Activated CD4-positive, alpha-beta T cell treated with anti-CD3 and anti-CD28 coated beads, Interleukin-2, amount 10 ng/mL, durations not matched to agents 24 days and 14 days (primary cell): ENCODE measurements at regions not wholly inside any gene's neighbourhood (a gene's known extent, or its start where the extent isn't known, plus 50 kb on each side); places are given as distances from the start of the nearest gene placed in this dataset.

Experiments used
- DNase-seq: peaks from one replicate; pipeline ENCODE4 v3.0.0; 2022
- H3K27ac Mint-ChIP-seq: one replicate; pipeline ENCODE4 v1.8.0; 2022; ENCODE audit warnings: mild to moderate bottlenecking, mixed read lengths
- H3K27me3 Mint-ChIP-seq: one replicate; pipeline ENCODE4 v1.8.0; 2022; ENCODE audit warnings: mixed read lengths
- H3K36me3 Mint-ChIP-seq: one replicate; pipeline ENCODE4 v1.8.0; 2022; ENCODE audit warnings: low read depth, mild to moderate bottlenecking, mixed read lengths
- H3K4me1 Mint-ChIP-seq: one replicate; pipeline ENCODE4 v1.8.0; 2021; ENCODE audit warnings: mixed read lengths
- H3K4me3 Mint-ChIP-seq: one replicate; pipeline ENCODE4 v1.8.0; 2022; ENCODE audit warnings: mild to moderate bottlenecking, moderate library complexity, mixed read lengths
- H3K9me3 Mint-ChIP-seq: one replicate; pipeline ENCODE4 v1.8.0; 2021; ENCODE audit warnings: mixed read lengths
- intact Hi-C: fragments of 100-400 bp; cut with micrococcal nuclease; formaldehyde crosslinking; loops from one replicate; pipeline ENCODE4 v1.15.1; 2023

DNA sequence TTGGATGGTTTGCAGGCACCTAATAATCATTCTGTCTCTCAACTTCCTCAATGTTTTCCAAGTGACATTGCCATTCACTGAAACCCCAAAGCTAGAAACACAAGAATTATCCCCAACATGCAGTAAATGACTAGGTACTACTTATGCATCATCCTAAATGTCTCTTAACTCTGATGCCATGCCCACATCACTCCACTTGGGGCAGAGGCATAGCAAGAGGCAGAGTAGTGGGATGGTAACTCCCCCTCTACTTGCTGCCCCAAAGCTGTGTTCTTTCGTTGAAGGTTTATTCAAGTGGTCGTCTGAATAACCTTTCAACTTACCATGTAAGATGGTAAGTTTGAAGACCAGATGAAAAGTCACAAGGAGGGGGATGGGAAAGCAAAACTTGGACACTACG lies 77.9 kb upstream of the SOX5 start:
- Mint-ChIP-seq H3K36me3 (no peaks in the 10 kb centered on the region), H3K9me3 (no peaks in the 10 kb centered on the region), H3K27ac (no peak overlapping the region), H3K4me1 (no peaks in the 10 kb centered on the region), H3K27me3 (no peaks in the 10 kb centered on the region), H3K4me3 (no peak overlapping the region)
- intact Hi-C loops = no loop called here
- DNase-seq = no peak

DNA sequence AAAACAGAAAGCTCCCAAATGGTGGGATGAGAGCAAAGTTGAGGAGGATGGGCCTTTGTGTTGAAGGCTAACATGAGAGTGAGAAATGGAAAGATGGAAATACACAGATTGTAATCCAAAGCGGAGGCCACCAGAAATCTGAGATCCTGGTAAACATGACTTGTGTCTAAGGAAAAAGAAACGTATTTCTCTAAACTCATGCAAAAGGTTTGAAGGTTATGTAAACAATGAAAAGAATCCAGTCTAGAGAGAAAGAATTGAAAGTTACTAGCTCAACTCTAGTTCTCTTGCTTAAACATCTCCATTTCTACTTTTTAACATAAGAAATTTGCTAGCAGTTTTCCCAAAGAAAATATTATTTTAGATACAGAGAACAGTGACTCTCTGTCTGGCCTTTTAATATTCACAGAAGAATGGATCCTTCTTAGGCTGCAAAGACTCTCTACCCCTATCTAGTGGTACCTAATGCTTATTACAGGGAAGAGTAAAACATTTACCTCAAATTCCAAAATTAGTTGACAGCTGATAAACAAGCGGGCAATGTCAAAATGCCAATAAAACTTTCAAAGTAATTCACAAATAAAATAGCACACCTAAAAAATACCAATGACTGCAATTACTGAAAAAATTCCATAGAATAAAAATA lies 75.8 kb upstream of the SOX5 start:
- intact Hi-C loops = no loop called here
- Mint-ChIP-seq H3K4me3 (no peak overlapping the region), H3K4me1 (no peaks in the 10 kb centered on the region), H3K9me3 (peaks cover 3% of the 10 kb centered on the region), H3K27me3 (no peaks in the 10 kb centered on the region), H3K27ac (no peak overlapping the region), H3K36me3 (no peaks in the 10 kb centered on the region)
- DNase-seq = no peak

DNA sequence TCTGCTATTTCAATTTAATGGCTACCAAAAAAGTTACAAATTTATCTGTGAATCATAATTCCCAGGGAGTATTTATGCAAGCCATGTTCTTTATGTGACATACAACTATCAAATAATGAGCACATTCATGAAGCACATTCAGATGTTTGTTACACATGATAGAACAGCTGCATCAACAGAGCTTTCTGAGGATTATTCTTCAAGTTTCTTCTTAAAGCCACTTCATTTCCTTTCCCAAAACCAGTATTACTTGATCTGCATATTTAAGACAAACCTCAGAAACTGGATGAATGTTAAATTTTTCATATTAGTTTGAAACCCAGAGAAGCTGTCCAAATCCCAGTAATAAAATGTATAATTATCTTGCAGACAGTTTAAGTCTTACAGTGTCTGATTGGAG lies 73.6 kb upstream of the SOX5 start:
- Mint-ChIP-seq H3K4me1 (no peaks in the 10 kb centered on the region), H3K27me3 (no peaks in the 10 kb centered on the region), H3K27ac (no peak overlapping the region), H3K9me3 (peaks cover 3% of the 10 kb centered on the region), H3K4me3 (no peak overlapping the region), H3K36me3 (no peaks in the 10 kb centered on the region)
- intact Hi-C loops = no loop called here
- DNase-seq = no peak

- no peak overlapping the region for H3K27ac Mint-ChIP-seq
- no peak overlapping the region for H3K4me3 Mint-ChIP-seq
- H3K36me3 Mint-ChIP-seq = no peaks in the 10 kb centered on the region
- no peak for DNase-seq
- no peaks in the 10 kb centered on the region for H3K4me1 Mint-ChIP-seq
- no peaks in the 10 kb centered on the region for H3K27me3 Mint-ChIP-seq
- peaks cover 3% of the 10 kb centered on the region for H3K9me3 Mint-ChIP-seq
- intact Hi-C loops = no loop called here
Observed at GRCh38 chr12:24021164-24021502, 71.7 kb upstream of the SOX5 start.

DNA sequence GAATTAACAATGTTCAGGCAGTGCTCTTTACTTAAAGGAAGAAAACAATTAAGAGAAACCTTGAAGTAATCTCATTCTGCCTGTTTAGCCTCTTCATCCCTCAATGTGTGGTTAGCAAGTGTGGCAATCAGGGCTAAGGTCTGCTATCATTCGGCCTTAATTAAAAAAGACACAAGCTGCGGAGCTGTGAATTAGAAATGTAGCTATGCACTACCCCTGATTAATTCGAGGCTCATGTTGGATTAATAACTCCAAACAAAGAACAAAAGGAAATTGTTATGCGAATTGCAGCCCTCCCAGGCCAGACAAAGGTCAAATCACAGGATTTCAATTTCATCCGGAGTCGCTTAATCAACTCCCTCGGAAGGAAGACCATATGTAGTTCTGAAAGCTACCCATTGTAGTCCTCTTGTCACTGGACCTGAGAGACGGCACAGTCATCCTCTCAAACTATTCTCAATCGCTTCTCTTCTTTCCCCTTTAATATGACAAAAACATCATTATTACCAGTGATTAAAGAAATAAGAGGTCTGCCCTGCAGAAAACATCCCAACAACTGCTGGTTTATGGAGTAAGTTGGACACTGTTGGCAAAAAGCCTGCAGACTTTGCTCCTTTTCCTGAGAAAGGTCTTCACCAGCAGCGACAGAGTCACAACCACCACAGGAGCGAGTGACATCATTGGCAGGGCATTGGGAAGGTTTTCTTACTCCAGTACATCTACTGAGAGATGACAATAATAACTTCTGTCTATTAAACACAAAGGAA lies 71.1 kb upstream of the SOX5 start:
- no peaks in the 10 kb centered on the region for H3K4me1 Mint-ChIP-seq
- H3K27ac Mint-ChIP-seq = no peak overlapping the region
- H3K9me3 Mint-ChIP-seq = peaks cover 3% of the 10 kb centered on the region
- DNase-seq = no peak
- no peaks in the 10 kb centered on the region for H3K27me3 Mint-ChIP-seq
- H3K36me3 Mint-ChIP-seq = no peaks in the 10 kb centered on the region
- no peak overlapping the region for H3K4me3 Mint-ChIP-seq
- intact Hi-C loops = no loop called here

DNA sequence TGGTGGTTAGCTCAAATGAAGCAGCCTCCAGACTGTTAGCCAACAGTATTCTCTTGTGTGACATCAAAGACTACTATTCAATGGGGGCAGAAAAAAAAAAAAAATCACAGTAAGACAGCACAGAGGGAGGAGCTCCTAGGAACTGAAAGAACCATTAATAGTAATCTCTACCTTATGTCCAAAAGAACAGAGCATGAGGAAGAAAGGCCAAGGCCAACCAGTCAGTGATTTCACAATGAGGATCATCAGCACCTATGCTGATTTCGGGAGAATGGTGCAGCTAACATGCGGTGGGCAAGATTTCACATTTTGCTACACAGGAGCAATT lies 66.3 kb upstream of the SOX5 start:
- Mint-ChIP-seq H3K4me3 (no peak overlapping the region), H3K27ac (no peak overlapping the region), H3K4me1 (no peaks in the 10 kb centered on the region), H3K36me3 (no peaks in the 10 kb centered on the region), H3K27me3 (no peaks in the 10 kb centered on the region), H3K9me3 (no peaks in the 10 kb centered on the region)
- DNase-seq = no peak
- intact Hi-C loops = no loop called here

DNA sequence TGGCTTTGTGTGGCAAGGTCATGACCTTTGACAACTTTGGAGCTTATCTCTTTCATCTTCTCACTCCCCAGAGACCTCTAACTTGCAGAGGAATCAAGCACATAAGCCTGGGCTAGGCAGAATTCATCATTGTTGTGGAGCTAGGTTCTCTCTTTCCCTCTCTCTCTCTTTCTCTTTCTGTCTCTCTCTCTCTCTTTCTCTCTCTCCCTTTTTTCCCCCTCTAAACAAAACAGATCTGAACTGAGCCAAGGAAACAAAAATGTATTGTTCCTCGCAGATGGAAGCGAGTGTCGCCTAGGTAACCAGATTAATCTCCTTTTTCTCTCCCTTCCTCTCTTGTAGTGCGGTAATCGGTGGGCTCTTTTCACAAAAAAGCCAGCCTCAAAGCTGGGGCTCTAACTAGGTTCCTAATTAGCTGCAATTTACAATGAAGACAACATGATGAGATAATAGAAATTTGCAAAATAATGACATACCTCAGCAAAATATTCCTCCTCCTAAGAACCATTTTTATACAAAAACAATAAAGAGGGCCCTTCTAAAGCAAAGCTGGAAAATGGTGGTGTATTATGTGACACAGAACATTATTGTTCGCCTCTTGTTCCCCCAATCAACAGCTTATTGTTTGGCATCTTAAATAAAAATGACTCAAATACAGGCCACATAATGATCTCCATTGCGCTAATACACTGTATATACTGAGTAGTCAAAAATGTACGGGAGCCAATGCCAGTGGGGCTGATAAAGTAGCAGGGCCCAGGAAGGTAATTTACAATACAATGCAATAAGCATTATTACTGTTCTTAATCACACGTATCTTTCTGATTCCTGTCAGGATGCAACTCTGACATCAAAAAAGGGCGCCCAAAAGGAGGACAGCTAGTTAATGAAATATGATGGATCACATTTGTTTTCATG lies 65.7 kb upstream of the SOX5 start:
- Mint-ChIP-seq H3K27me3 (no peaks in the 10 kb centered on the region), H3K4me3 (no peak overlapping the region), H3K27ac (no peak overlapping the region), H3K4me1 (no peaks in the 10 kb centered on the region), H3K36me3 (no peaks in the 10 kb centered on the region), H3K9me3 (no peaks in the 10 kb centered on the region)
- DNase-seq = no peak
- intact Hi-C loops = no loop called here

DNA sequence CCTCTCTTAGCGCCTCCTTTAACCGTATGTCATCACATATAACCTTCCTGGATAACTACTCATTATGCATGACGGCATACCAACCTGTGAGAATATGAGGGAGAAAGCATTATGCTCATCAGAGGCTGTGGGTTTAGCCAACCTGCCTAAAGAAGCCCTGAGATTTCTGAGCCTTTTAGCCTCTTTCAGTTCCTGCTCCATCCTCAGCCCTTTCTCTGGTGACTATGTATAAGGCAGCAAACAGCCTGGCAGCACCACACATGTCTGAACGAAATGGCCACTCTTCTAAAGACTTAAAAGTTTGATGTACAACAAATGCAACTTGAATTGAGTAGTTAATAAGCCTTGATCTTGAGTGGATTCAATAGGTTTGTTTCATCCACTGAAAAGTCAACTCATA lies 64.8 kb upstream of the SOX5 start:
- DNase-seq = no peak
- H3K27me3 Mint-ChIP-seq = no peaks in the 10 kb centered on the region
- H3K36me3 Mint-ChIP-seq = no peaks in the 10 kb centered on the region
- intact Hi-C loops = no loop called here
- H3K4me3 Mint-ChIP-seq = no peak overlapping the region
- H3K9me3 Mint-ChIP-seq = no peaks in the 10 kb centered on the region
- H3K4me1 Mint-ChIP-seq = no peaks in the 10 kb centered on the region
- no peak overlapping the region for H3K27ac Mint-ChIP-seq

GRCh38 chr12:24012528-24012927 lies 63.1 kb upstream of the SOX5 start:
- no peaks in the 10 kb centered on the region for H3K36me3 Mint-ChIP-seq
- no peaks in the 10 kb centered on the region for H3K4me1 Mint-ChIP-seq
- H3K9me3 Mint-ChIP-seq = no peaks in the 10 kb centered on the region
- H3K27ac Mint-ChIP-seq = no peak overlapping the region
- no peak for DNase-seq
- no peaks in the 10 kb centered on the region for H3K27me3 Mint-ChIP-seq
- intact Hi-C loops = no loop called here
- H3K4me3 Mint-ChIP-seq = no peak overlapping the region

- intact Hi-C loops = no loop called here
- Mint-ChIP-seq H3K27me3 (no peaks in the 10 kb centered on the region), H3K4me1 (no peaks in the 10 kb centered on the region), H3K36me3 (no peaks in the 10 kb centered on the region), H3K27ac (no peak overlapping the region), H3K9me3 (no peaks in the 10 kb centered on the region), H3K4me3 (no peak overlapping the region)
- no peak for DNase-seq
Observed at GRCh38 chr12:24011927-24012507, 62.5 kb upstream of the SOX5 start.

DNA sequence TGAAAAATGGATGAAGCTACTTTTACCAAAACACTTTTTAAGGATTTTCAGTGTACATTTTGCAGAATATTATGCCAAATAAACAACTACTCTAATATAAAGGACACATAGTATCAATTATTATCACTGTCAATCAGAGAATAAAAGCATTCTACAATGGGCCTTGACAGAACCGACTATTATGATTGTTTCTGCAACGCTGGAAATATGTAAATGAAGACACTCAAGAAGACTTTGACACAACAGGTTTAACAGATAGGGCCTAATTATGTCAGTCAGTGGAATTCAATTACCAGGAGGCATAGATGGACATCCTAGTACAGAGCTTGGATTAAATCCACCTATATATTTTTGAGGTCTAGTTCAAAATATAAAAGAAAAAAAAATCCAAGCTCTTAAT lies 58.7 kb upstream of the SOX5 start:
- Mint-ChIP-seq H3K9me3 (no peaks in the 10 kb centered on the region), H3K27ac (no peak overlapping the region), H3K4me1 (no peaks in the 10 kb centered on the region), H3K27me3 (no peaks in the 10 kb centered on the region), H3K4me3 (no peak overlapping the region), H3K36me3 (no peaks in the 10 kb centered on the region)
- intact Hi-C loops = no loop called here
- DNase-seq = no peak
